GM19468 (cell line): ENCODE measurements at regions not wholly inside any gene's neighbourhood (a gene's known extent, or its start where the extent isn't known, plus 50 kb on each side); places are given as distances from the start of the nearest gene placed in this dataset.

ENCODE experiments used
- ATAC-seq: cut with Tn5 transposase; IDR thresholded peaks from one replicate; pipeline ENCODE4 v1.9.1; 2021; ENCODE audit warnings: mild to moderate bottlenecking, moderate library complexity, moderate number of reproducible peaks; ENCODE audit not compliant: unreplicated experiment; ENCODE audit errors: extremely low read depth

DNA sequence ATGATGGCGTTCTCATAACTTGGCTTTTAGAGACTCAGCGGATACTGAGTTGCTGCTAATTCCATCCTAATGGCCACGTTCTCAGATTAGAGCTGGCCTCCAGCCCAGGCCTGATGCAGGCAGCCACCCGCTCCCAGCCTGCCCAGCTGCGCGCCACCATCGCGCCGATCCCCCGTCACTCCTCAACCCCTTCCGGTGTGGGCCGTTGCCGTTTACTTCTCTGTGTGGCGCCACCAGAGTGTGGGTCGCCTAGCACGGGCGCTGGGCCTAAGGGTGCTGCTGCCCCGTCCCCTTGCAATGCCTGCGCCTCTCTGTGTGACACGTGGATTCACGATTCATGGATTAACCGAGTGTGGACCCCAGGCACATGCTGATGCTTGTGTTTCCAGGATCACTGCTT, 1116.0 kb downstream of the BRD1 start:
- no peak for ATAC-seq

- no peak for ATAC-seq
Measured at GRCh38 chr22:48711031-48711431, 1116.6 kb downstream of the BRD1 start.

DNA sequence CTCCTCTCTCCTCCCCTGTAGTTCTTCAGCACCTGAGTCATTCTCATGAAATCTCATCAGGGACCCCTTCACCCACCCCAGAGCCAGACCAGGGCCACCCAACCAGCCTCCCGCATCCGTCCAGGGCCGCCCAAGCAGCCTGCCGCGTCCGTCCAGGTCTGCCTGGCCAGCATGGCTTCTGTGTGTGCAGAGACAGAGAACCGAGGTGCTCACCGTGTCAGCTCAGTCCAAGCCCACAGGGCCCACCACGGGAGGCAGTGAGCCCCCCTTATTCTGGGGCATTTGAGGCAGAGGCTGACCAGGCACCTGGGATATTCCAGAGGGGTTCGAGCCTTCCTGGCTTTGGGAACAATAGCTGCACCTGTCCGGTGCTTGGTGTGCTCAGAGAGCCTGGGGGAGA, 1117.3 kb downstream of the BRD1 start:
- no peak for ATAC-seq

DNA sequence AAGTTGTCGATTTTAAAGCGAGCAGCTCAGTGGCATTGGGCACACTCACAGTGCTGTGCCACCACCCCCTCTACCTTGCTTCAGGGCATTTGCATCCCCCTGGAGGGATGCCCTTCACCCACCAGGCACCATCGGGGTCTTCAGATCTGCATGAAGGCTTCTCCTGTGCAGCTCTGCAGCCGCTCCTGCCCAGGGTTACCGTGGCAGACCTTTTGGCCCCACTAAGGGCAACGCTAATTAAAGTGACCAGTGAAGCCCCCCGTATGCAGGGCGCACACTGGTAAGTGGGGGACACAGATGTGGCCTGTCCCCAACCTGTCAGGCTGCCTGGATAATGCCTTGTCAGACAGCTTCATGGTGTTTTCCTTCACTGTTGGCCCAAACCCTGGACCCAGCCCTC, 1117.7 kb downstream of the BRD1 start:
- ATAC-seq: no peak

- no peak for ATAC-seq
Measured at GRCh38 chr22:48709453-48709852, 1118.2 kb downstream of the BRD1 start.

GRCh38 chr22:48708558-48709245, 1119.0 kb downstream of the BRD1 start:
- ATAC-seq: no peak

DNA sequence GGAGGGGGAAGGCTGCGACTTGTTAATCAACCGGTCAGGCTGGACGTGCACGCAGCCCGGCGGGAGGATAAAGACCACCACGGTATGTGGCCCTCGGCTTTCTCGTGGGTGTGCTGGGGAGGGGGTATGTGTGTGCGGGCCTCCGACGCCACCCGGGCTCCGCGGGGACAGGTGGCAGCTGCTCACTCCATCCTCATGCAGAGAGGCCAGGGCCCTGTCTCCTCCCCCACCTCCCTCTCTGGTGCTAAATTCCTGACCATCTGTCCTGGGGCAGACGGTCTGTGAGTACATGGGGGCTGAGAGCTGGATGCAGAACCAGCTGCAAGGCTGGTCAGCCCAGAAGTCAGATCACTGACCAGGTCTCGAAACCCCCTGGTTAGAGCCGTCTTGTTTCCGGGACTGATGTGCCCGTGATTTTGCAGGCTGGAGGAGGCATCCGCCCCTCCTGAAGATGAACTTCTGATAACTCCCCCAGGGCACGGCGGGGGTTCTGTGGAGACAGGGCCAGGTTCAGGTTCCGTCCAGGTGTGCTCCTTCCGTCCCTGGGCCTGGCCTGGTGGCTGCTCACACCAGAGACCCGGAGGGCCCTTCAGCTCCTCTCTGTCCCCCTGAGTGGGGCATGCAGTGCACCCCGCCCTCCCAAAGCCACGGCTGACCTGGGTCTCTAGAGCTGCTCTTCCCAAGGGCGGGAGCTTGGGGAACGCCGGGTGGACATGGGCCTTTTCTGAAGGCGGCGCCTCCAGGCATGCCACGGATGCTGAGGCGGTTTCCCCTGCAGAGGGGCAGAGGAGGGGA, 1119.7 kb downstream of the BRD1 start:
- ATAC-seq: no peak

DNA sequence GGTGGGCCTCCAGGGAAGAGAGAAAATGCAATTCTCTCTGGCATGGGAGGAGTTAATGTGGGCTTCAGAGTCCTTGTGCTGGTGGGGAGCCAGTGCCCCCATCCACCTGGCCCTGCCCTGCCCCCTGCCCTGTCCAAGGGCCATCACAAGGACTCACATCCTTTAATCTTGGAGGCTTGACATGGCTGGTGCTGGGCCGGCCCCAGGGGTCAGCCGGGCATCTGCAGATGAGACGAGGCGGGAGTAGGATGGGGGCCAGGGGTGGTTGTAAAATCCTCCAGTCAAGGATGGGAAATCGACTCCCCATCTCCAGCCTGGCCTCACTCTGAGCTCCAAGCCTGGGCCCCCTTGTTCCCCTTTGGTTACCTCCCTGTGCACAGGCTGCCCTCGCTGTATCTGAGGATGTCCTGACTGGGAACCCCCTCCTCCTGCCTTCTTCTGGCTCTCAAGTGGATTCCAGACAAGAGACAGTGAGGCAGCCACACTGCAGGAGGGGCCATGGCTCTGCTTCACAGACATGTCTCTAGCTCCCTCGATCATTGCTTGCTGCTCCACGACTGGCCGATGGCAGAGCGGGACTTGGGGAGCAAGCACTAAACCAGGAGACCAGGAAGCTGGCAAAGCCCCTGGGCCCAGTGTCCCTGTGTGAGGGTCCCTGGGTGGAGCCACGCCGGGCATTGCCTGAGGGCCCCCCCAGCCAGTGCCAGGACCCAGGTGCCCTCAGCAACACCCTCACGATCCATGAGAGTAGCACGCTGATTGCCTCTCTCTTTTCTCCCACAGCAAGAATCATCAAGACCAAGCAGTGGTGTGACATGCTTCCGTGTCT, 1120.5 kb downstream of the BRD1 start:
- no peak for ATAC-seq

DNA sequence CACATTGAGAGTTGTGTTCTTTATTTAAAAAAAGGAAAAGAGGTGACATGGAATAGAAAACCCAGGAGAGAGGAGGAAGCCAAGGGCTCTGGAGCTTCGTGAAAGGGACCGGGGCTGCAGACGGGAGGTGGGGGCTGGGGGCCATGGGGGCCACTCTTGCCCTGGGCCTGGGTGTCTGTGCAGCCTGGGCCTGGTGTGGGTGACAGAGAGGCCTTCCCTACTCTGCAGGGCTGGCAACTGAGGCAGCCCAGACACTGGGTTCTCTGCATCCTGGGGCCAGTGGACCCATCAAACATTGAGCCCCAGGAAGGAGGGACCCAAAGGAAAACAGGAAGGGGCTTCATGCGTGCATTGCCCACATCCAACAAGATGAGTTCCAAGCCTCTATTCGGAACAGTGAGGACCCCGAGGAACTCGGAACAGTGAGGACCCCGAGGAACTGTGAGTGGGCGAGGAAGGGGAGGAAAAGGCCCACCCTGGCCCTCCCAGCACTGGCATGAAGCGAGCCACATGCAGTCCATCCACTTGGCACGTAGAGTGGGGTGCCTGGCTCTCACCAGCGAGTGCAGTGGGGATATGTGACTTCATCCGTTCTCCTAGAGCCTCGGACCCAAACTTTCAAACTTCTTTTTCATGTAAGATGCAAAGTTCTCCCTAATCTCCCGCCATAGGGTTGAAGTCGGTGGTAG, 1121.6 kb downstream of the BRD1 start:
- no peak for ATAC-seq

DNA sequence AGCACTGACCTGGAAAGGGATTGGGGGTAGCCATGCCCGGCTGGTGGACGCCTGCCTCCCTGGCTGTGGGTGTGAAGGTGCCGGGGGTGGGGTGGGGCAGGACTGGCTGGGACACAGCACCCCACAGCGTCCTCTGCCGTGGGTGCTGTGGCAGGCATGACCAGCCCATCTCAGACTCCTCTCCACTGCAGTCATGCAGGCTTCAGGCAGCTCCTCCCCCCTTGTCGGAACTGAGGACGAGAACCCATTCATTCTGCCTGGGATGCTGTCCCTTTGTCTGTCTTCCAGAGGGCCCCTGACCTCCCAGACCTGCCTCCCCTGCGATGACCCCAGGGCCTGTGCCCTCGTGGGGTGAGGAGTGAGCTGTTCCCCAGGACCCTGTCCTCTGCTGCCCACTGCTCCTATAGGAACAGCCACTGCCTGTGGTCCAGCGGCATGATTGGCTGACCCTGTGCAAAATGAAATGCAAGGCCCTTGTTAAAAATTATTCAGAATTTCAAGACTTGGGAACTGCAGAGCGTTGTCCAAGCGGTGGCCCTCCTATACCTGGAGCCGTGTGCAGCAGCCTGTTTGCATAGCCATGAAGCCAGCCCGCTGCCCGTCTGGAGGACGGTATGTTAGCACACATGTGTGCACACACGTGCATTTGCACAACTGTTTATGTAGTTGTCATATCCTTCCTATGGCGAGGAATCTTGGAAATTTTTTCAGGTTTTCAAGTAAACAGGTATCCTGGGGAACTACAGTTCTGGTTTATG, 1122.3 kb downstream of the BRD1 start:
- ATAC-seq: no peak

DNA sequence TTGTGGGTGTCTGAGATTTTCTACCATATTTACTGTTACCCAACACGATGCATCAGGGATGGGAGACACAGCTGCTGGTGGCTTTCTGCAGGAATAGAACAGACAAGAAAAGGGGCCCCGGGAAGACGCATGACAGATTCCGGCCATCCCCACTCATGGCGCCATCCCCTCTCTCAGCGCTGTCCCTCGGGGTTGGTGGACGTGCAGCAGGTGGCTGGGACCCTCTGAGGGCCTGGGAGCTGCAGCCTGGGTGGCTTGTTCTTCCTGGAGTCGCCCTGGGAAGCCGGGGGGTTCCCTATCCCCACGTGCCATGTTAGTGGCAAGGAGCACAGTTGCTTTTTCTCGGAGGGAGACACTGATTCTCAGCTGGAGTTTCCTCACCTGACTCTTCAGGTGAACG, 1123.3 kb downstream of the BRD1 start:
- no peak for ATAC-seq

GRCh38 chr22:48703265-48703941, 1124.3 kb downstream of the BRD1 start:
- ATAC-seq: no peak

- no peak for ATAC-seq
Measured at GRCh38 chr22:48702573-48703264, 1125.0 kb downstream of the BRD1 start.

GRCh38 chr22:48701296-48702030, 1126.2 kb downstream of the BRD1 start:
- no peak for ATAC-seq

DNA sequence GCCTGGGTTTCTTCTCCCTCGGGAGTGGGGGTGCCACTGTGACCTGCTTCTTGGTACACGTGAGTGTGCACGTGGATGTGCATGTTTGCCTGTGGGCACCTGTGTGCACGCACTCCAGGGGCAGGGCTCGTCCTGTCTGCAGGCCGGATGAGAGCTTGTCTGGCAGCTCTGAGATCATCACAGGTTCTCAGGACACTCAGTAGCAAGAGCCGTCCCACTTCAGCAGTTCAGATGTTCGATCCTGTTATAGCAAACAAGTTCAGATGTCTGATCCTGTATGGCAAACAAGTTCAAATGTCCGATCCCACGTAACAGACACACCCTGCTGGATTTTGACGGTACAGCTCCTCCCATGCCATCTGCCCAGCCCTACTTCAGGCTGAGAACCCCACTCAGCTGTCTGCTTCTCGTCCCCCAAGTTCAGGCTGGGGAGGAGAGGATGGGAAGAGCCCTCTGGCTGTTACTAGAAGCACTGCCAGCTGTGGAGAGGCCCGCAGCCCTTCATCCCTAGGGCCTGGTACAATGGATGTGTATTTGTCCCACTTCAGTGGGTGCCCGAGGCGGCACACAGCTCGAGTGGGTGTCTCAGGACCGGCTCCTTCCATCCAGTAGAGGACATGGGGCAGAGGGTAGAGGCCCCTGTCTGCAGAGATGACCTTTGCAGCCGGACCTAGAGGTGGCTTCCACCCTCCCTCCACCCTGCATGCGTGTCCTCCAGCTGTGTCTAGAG, 1126.9 kb downstream of the BRD1 start:
- no peak for ATAC-seq

- no peak for ATAC-seq
Measured at GRCh38 chr22:48700180-48700565, 1127.5 kb downstream of the BRD1 start.

DNA sequence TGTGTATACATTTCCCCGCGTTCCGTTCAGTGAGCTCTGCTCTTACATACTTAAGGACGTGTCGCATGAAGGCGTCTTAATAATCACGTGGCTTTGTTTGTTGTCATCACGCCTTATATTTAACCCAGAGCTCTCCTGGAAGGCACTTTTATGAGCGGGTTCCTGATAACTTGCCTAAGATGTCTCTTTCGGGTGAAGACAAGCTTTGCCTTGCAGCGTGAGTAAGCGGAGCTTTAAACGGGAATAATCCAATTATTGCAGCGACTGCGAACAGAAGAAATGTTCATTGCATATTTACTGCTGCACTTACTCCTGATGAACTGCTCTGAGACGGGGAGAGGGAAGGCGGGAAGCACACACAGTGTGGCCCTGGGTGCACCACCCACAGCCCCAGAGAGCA, 1128.2 kb downstream of the BRD1 start:
- ATAC-seq: no peak
